H9 (cell line): ENCODE measurements at regions not wholly inside any gene's neighbourhood (a gene's known extent, or its start where the extent isn't known, plus 50 kb on each side); places are given as distances from the start of the nearest gene placed in this dataset.

Source experiments
- DNase-seq: peaks from one replicate; pipeline ENCODE4 v3.0.0-alpha.2; 2017
- H2AFZ ChIP-seq: one replicate; pipeline ENCODE4 v1.6.1; 2013; ENCODE audit warnings: mild to moderate bottlenecking, low read length, control low read depth, moderate library complexity
- H2AK5ac ChIP-seq: 2 replicates; pipeline ENCODE4 v1.6.1; 2013; ENCODE audit warnings: low read length, control low read depth, mixed read lengths; ENCODE audit not compliant: insufficient read length
- H2BK120ac ChIP-seq: one replicate; pipeline ENCODE4 v1.6.1; 2013; ENCODE audit warnings: low read depth, mild to moderate bottlenecking, low read length, control low read depth, inconsistent platforms; ENCODE audit not compliant: poor library complexity, severe bottlenecking
- H2BK12ac ChIP-seq: 2 replicates; pipeline ENCODE4 v1.6.1; 2013; ENCODE audit warnings: low read length, control low read depth, mixed read lengths, low read depth; ENCODE audit not compliant: insufficient read length
- H2BK15ac ChIP-seq: 2 replicates; pipeline ENCODE4 v1.6.1; 2013; ENCODE audit warnings: low read depth, low read length, control low read depth
- H2BK20ac ChIP-seq: one replicate; pipeline ENCODE4 v1.6.1; 2013; ENCODE audit warnings: low read depth, mild to moderate bottlenecking, low read length, control low read depth, inconsistent platforms; ENCODE audit not compliant: poor library complexity, severe bottlenecking
- H2BK5ac ChIP-seq: 2 replicates; pipeline ENCODE4 v1.6.1; 2013; ENCODE audit warnings: low read length, control low read depth, mixed read lengths; ENCODE audit not compliant: insufficient read length
- H3K14ac ChIP-seq: 2 replicates; pipeline ENCODE4 v1.6.1; 2013; ENCODE audit warnings: low read length, control low read depth; ENCODE audit not compliant: insufficient read depth
- H3K18ac ChIP-seq: 2 replicates; pipeline ENCODE4 v1.6.1; 2013; ENCODE audit warnings: low read depth, mild to moderate bottlenecking, mixed read lengths, low read length, control low read depth; ENCODE audit not compliant: insufficient read length
- H3K23ac ChIP-seq: 2 replicates; pipeline ENCODE4 v1.6.1; 2013; ENCODE audit warnings: low read length, control low read depth, mixed read lengths, low read depth; ENCODE audit not compliant: insufficient read length
- H3K23me2 ChIP-seq: 2 replicates; pipeline ENCODE4 v1.6.1; 2013; ENCODE audit warnings: low read depth, mild to moderate bottlenecking, mixed read lengths, low read length, control low read depth; ENCODE audit not compliant: insufficient read length, poor library complexity, severe bottlenecking
- H3K27ac ChIP-seq: 2 replicates; pipeline ENCODE4 v1.5.1; 2013; ENCODE audit warnings: low read length, control low read depth, mixed read lengths, low read depth; ENCODE audit not compliant: insufficient read length
- H3K27me3 ChIP-seq: 2 replicates; pipeline ENCODE4 v1.6.1; 2013; ENCODE audit warnings: low read length, control low read depth, inconsistent platforms; ENCODE audit not compliant: insufficient read depth
- H3K4ac ChIP-seq: 2 replicates; pipeline ENCODE4 v1.6.1; 2013; ENCODE audit warnings: low read depth, mild to moderate bottlenecking, control low read depth, inconsistent platforms, low read length, moderate library complexity
- H3K4me1 ChIP-seq: 2 replicates; pipeline ENCODE4 v1.6.1; 2013; ENCODE audit warnings: low read length, control low read depth, inconsistent platforms; ENCODE audit not compliant: insufficient read depth
- H3K4me2 ChIP-seq: 2 replicates; pipeline ENCODE4 v1.6.1; 2013; ENCODE audit warnings: low read length, control low read depth, mixed read lengths; ENCODE audit not compliant: insufficient read length, insufficient read depth
- H3K56ac ChIP-seq: 2 replicates; pipeline ENCODE4 v1.6.1; 2013; ENCODE audit warnings: low read depth, mild to moderate bottlenecking, mixed read lengths, low read length, control low read depth; ENCODE audit not compliant: insufficient read length
- H3K79me1 ChIP-seq: 2 replicates; pipeline ENCODE4 v1.6.1; 2013; ENCODE audit warnings: low read depth, mild to moderate bottlenecking, moderate library complexity, low read length, control low read depth, inconsistent platforms; ENCODE audit not compliant: insufficient read depth, poor library complexity, severe bottlenecking
- H3K79me2 ChIP-seq: 2 replicates; pipeline ENCODE4 v1.6.1; 2013; ENCODE audit warnings: low read length, control low read depth, inconsistent platforms; ENCODE audit not compliant: insufficient read depth
- H3K9ac ChIP-seq: 2 replicates; pipeline ENCODE4 v1.6.1; 2013; ENCODE audit warnings: low read length, control low read depth, mixed read lengths; ENCODE audit not compliant: insufficient read length; ENCODE audit errors: extremely low read depth
- H3K9me3 ChIP-seq: one replicate; pipeline ENCODE4 v1.6.1; 2013; ENCODE audit warnings: low read depth, low read length, inconsistent platforms; ENCODE audit not compliant: control insufficient read depth
- H3T11ph ChIP-seq: one replicate; pipeline ENCODE4 v1.6.1; 2013; ENCODE audit warnings: mild to moderate bottlenecking, low read length, control low read depth, inconsistent platforms
- H4K20me1 ChIP-seq: one replicate; pipeline ENCODE4 v1.6.1; 2013; ENCODE audit not compliant: control insufficient read depth, insufficient read length, insufficient read depth
- H4K5ac ChIP-seq: 2 replicates; pipeline ENCODE4 v1.6.1; 2013; ENCODE audit warnings: low read depth, mild to moderate bottlenecking, mixed read lengths, low read length, control low read depth; ENCODE audit not compliant: insufficient read length
- H4K8ac ChIP-seq: replicated peaks from 2 replicates; pipeline ENCODE4 v1.6.1; 2013; ENCODE audit warnings: low read length, control low read depth, mixed read lengths, low read depth; ENCODE audit not compliant: insufficient read length
- H4K91ac ChIP-seq: 2 replicates; pipeline ENCODE4 v1.6.1; 2013; ENCODE audit warnings: low read depth, mild to moderate bottlenecking, moderate library complexity, mixed read lengths, low read length, control low read depth; ENCODE audit not compliant: insufficient read length
- H3K27ac Mint-ChIP-seq, 3 experiments: 2 replicates in 2 of 3; 3 replicates in 1 of 3; pipeline ENCODE4 v1.8.0; 2020 to 2021; ENCODE audit warnings: mixed read lengths in 3 of 3, mild to moderate bottlenecking in 1 of 3, moderate library complexity in 1 of 3
- H3K27me3 Mint-ChIP-seq: 2 replicates; pipeline ENCODE4 v1.8.0; 2021; ENCODE audit warnings: low read depth, mild to moderate bottlenecking, moderate library complexity, mixed read lengths
- H3K36me3 Mint-ChIP-seq, 3 experiments: 2 replicates in 2 of 3; 3 replicates in 1 of 3; pipeline ENCODE4 v1.8.0; 2020 to 2021; ENCODE audit warnings: low read depth in 3 of 3, mixed read lengths in 3 of 3; ENCODE audit not compliant: insufficient read depth in 1 of 3
- H3K4me1 Mint-ChIP-seq, 2 experiments: 2 replicates each; pipeline ENCODE4 v1.8.0; 2020; ENCODE audit warnings: mixed read lengths in 2 of 2
- H3K4me3 Mint-ChIP-seq, 2 experiments: 2 replicates in 1 of 2; 3 replicates in 1 of 2; pipeline ENCODE4 v1.8.0; 2020 to 2021; ENCODE audit warnings: mild to moderate bottlenecking in 2 of 2, mixed read lengths in 2 of 2, moderate library complexity in 1 of 2
- H3K9me3 Mint-ChIP-seq, 2 experiments: 2 replicates in 1 of 2; 3 replicates in 1 of 2; pipeline ENCODE4 v1.8.0; 2020; ENCODE audit warnings: mild to moderate bottlenecking in 2 of 2, mixed read lengths in 2 of 2, moderate library complexity in 1 of 2
- WGBS: extraction: QIAGEN DNeasy Blood & Tissue Kit; methylation state at CpG from one replicate; pipeline ENCODE4 v1.1.7; 2013; ENCODE audit warnings: missing lambda C conversion rate, low lambda C conversion rate, mixed read lengths; ENCODE audit not compliant: insufficient read length; ENCODE audit errors: extremely low coverage; 5-methylcytosine and 5-hydroxymethylcytosine counted together
- TF ChIP-seq, protein P1 (sequence below): fragments of 200-600 bp; sonication (generic); conservative IDR thresholded peaks from 3 replicates; pipeline ENCODE4 v1.8.0; 2021; ENCODE audit warnings: antibody characterized with exemption, mild to moderate bottlenecking

DNA sequence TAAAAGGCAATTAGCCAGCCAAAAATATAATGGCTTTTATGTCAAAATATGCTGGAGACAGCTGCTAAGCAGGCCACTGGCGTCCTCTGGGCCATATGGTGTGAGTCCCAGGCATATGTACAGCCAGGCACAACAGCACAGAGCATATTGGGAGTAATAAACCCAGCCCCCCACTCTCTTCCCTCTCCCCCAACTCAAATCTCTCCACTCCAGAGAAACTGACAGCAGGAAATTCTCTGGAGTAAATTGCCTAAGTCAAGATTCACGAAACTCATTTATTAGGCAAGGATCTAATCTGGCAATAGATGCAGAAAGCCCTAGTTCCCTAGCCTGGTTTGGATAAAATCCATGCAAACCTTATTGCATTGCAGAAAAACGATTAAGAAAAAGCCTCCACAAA lies 147.9 kb upstream of the SEL1L start:
- TF ChIP-seq, protein P1, sequence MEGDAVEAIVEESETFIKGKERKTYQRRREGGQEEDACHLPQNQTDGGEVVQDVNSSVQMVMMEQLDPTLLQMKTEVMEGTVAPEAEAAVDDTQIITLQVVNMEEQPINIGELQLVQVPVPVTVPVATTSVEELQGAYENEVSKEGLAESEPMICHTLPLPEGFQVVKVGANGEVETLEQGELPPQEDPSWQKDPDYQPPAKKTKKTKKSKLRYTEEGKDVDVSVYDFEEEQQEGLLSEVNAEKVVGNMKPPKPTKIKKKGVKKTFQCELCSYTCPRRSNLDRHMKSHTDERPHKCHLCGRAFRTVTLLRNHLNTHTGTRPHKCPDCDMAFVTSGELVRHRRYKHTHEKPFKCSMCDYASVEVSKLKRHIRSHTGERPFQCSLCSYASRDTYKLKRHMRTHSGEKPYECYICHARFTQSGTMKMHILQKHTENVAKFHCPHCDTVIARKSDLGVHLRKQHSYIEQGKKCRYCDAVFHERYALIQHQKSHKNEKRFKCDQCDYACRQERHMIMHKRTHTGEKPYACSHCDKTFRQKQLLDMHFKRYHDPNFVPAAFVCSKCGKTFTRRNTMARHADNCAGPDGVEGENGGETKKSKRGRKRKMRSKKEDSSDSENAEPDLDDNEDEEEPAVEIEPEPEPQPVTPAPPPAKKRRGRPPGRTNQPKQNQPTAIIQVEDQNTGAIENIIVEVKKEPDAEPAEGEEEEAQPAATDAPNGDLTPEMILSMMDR = no peak
- Mint-ChIP-seq H3K36me3 (peaks cover 0 to 5% (median 3%) of the 10 kb centered on the region in 3 experiments; a peak in 4 of 7 replicates), H3K27ac (no peak overlapping the region), H3K4me3 (no peak overlapping the region), H3K9me3 (peaks cover 5 to 9% of the 10 kb centered on the region in 2 experiments), H3K27me3 (peaks cover 95% of the 10 kb centered on the region), H3K4me1 (peaks cover 35 to 40% of the 10 kb centered on the region in 2 experiments)
- Histone ChIP-seq H3T11ph (no peak overlapping the region), H3K23me2 (no peaks in the 10 kb centered on the region), H3K4ac (no peak overlapping the region), H4K91ac (no peak overlapping the region), H3K79me2 (no peaks in the 10 kb centered on the region), H2BK15ac (no peak overlapping the region), H3K9ac (no peak overlapping the region), H2AK5ac (no peak overlapping the region), H2BK5ac (no peak overlapping the region), H3K27ac (no peak overlapping the region), H2BK20ac (no peak overlapping the region), H2BK12ac (no peak overlapping the region), H3K56ac (no peak overlapping the region), H3K18ac (no peak overlapping the region), H3K79me1 (no peaks in the 10 kb centered on the region), H3K4me2 (no peak overlapping the region), H3K4me1 (peaks cover 11% of the 10 kb centered on the region; the same call in 1 of the 2 replicates), H4K20me1 (no peaks in the 10 kb centered on the region), H4K8ac (no peak overlapping the region), H3K14ac (no peak overlapping the region), H3K23ac (no peak overlapping the region), H2BK120ac (no peak overlapping the region), H2AFZ (no peak overlapping the region), H4K5ac (no peak overlapping the region), H3K9me3 (no peaks in the 10 kb centered on the region), H3K27me3 (peaks cover 35% of the 10 kb centered on the region)
- DNase-seq = no peak
- WGBS = no CpG with 5 or more reads among the region's 3 CpGs
